ENCODE measurements at regions not wholly inside any gene's neighbourhood (a gene's known extent, or its start where the extent isn't known, plus 50 kb on each side); places are given as distances from the start of the nearest gene placed in this dataset.

GRCh38 chr12:17802657-17803641, 287.0 kb downstream of the RERGL start:
- WGBS, 2 donors = 64 to 80% methylated on average over 15 of the region's 15 CpGs
- intact Hi-C loops (cut with DNase I; ENCODE audit: low total_unique reads) = no loop called here
- no peak overlapping the region for H3K4me3 ChIP-seq (ENCODE audit: low read depth, poor library complexity, severe bottlenecking)

GRCh38 chr12:17793854-17794253, 296.1 kb downstream of the RERGL start:
- DNase-seq (ENCODE audit: low spot score in 2 of 2) = no peak
- TF ChIP-seq POLR2A (IDR thresholded peaks at IDR 0.05) = no peak
- TF ChIP-seq, protein P1, sequence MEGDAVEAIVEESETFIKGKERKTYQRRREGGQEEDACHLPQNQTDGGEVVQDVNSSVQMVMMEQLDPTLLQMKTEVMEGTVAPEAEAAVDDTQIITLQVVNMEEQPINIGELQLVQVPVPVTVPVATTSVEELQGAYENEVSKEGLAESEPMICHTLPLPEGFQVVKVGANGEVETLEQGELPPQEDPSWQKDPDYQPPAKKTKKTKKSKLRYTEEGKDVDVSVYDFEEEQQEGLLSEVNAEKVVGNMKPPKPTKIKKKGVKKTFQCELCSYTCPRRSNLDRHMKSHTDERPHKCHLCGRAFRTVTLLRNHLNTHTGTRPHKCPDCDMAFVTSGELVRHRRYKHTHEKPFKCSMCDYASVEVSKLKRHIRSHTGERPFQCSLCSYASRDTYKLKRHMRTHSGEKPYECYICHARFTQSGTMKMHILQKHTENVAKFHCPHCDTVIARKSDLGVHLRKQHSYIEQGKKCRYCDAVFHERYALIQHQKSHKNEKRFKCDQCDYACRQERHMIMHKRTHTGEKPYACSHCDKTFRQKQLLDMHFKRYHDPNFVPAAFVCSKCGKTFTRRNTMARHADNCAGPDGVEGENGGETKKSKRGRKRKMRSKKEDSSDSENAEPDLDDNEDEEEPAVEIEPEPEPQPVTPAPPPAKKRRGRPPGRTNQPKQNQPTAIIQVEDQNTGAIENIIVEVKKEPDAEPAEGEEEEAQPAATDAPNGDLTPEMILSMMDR (IDR thresholded peaks at IDR 0.05) = no peak
- no peak overlapping the region for H3K4me3 ChIP-seq (ENCODE audit: low read depth, poor library complexity, severe bottlenecking)
- intact Hi-C loops (cut with DNase I; ENCODE audit: low total_unique reads) = no loop called here
- 53 to 65% methylated on average over 2 of the region's 2 CpGs for WGBS, 2 donors

More at GRCh38 chr12:17802657-17803641, 287.0 kb downstream of the RERGL start:
- no peak for DNase-seq (ENCODE audit: low spot score in 2 of 2)
- TF ChIP-seq, protein P1 (IDR thresholded peaks at IDR 0.05) = no peak
- TF ChIP-seq POLR2A (IDR thresholded peaks at IDR 0.05) = no peak

- DNase-seq (ENCODE audit: low spot score in 2 of 2) = no peak
- TF ChIP-seq POLR2A (IDR thresholded peaks at IDR 0.05) = no peak
- TF ChIP-seq, protein P1 (IDR thresholded peaks at IDR 0.05) = no peak
- intact Hi-C loops (cut with DNase I; ENCODE audit: low total_unique reads) = no loop called here
- H3K4me3 ChIP-seq (ENCODE audit: low read depth, poor library complexity, severe bottlenecking) = no peak overlapping the region
Observed at GRCh38 chr12:17778242-17778641, 311.8 kb downstream of the RERGL start.

DNA sequence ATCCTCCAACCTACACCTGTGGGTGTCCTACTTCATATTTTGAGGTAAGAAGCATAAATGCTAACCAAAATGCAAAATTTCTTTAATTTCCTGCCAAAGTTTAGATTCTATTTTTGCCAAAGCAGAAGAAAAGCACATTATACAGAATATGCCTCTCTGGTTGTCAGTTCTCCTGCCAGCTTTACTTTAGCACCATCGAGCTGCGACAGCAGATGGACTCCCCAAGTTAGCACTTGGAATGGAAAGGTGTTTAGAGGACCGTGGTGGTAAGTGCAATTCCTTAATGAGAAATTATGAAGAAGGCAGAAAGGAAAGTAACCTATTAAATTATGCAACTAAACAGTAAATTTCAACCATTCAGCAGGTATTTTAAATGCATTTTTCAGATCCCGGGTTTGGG, 326.6 kb downstream of the RERGL start:
- no peak overlapping the region for H3K4me3 ChIP-seq (ENCODE audit: low read depth, poor library complexity, severe bottlenecking)
- intact Hi-C loops (cut with DNase I; ENCODE audit: low total_unique reads) = no loop called here
- 85 to 90% methylated on average over 4 of the region's 4 CpGs for WGBS, 2 donors
- DNase-seq (ENCODE audit: low spot score in 2 of 2) = no peak
- no peak for TF ChIP-seq POLR2A (IDR thresholded peaks at IDR 0.05)
- TF ChIP-seq, protein P1 (IDR thresholded peaks at IDR 0.05) = no peak

DNA sequence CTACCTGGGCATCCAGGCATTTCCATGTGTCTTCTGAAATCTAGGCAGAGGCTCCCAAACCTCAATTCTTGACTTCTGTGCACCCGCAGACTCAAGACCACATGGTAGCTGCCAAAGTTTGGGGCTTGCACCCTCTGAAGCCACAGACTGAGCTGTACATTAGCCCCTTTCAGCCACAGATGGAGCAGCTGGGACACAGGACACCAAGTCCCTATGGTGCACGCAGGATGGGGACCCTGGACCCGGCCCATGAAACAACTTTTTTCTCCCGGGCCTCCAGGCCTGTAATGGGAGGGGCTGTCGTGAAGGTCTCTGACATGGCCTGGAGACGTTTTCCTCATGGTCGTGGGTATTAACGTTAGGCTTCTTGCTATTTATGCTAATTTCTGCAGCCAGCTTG, 330.0 kb downstream of the RERGL start:
- H3K4me3 ChIP-seq (ENCODE audit: low read depth, poor library complexity, severe bottlenecking) = no peak overlapping the region
- TF ChIP-seq, protein P1 (IDR thresholded peaks at IDR 0.05) = no peak
- no peak for TF ChIP-seq POLR2A (IDR thresholded peaks at IDR 0.05)
- intact Hi-C loops (cut with DNase I; ENCODE audit: low total_unique reads) = loop anchor here (5.0 kb wide), 1 partner anchor 92 kb away; no protein-coding TSS in a partner anchor
- DNase-seq (ENCODE audit: low spot score in 2 of 2) = no peak
- WGBS, 2 donors = 79 to 87% methylated on average over 8 of the region's 8 CpGs
